Esophagus (tissue), 2 donors: ENCODE measurements at regions not wholly inside any gene's neighbourhood (a gene's known extent, or its start where the extent isn't known, plus 50 kb on each side); places are given as distances from the start of the nearest gene placed in this dataset.
A peak's percentile ranks its signal among the peaks of the same experiment; 100 is the strongest.

Experiments used
- H3K27ac ChIP-seq, 2 donors: one replicate each; pipeline ENCODE4 v1.5.1; 2013; ENCODE audit warnings: low read depth in 2 of 2, mild to moderate bottlenecking in 2 of 2, inconsistent platforms in 1 of 2, low read length in 1 of 2, moderate library complexity in 1 of 2
- H3K27me3 ChIP-seq, 2 donors: one replicate each; pipeline ENCODE4 v1.6.1; 2013; ENCODE audit warnings: low read length in 2 of 2, control low read depth in 1 of 2, mild to moderate bottlenecking in 1 of 2; ENCODE audit not compliant: insufficient read depth in 2 of 2, control insufficient read depth in 1 of 2
- H3K36me3 ChIP-seq, 2 donors: one replicate each; pipeline ENCODE4 v1.6.1; 2013; ENCODE audit warnings: low read length in 1 of 2; ENCODE audit not compliant: control insufficient read depth in 2 of 2, insufficient read depth in 2 of 2
- H3K4me1 ChIP-seq, 2 donors: one replicate each; pipeline ENCODE4 v1.6.1; 2013; ENCODE audit warnings: low read length in 1 of 2; ENCODE audit not compliant: control insufficient read depth in 2 of 2, insufficient read depth in 2 of 2
- H3K4me3 ChIP-seq, 2 donors: one replicate each; pipeline ENCODE4 v1.5.1; 2013; ENCODE audit warnings: low read length in 2 of 2, mild to moderate bottlenecking in 2 of 2, low read depth in 1 of 2, moderate library complexity in 1 of 2
- H3K9me3 ChIP-seq, 2 donors: one replicate each; pipeline ENCODE4 v1.6.1; 2013; ENCODE audit warnings: mild to moderate bottlenecking in 2 of 2, low read depth in 1 of 2, low read length in 1 of 2, moderate library complexity in 1 of 2; ENCODE audit not compliant: control insufficient read depth in 2 of 2, insufficient read depth in 1 of 2
- WGBS, 2 donors: extraction: QIAGEN DNeasy Blood & Tissue Kit; methylation state at CpG; one replicate each; pipeline ENCODE4 v1.1.7; 2013; 5-methylcytosine and 5-hydroxymethylcytosine counted together
- donor health status: healthy with polysubstance abuse.
- donor health status: Bipolar disorder and iron deficiency.

- 89 to 91% methylated on average over 2 of the region's 2 CpGs for WGBS, 2 donors
- no peaks in the 10 kb centered on the region for H3K27me3 ChIP-seq
- H3K9me3 ChIP-seq, result peaks cover 0 to 4% of the 10 kb centered on the region in 2 donors
- no peaks in the 10 kb centered on the region for H3K4me1 ChIP-seq
- no peaks in the 10 kb centered on the region for H3K36me3 ChIP-seq
- H3K27ac ChIP-seq, result no peak overlapping the region
- no peak overlapping the region for H3K4me3 ChIP-seq
These were observed 224.0 kb upstream of the IRX4 start for GRCh38 chr5:2106721-2107120.

DNA sequence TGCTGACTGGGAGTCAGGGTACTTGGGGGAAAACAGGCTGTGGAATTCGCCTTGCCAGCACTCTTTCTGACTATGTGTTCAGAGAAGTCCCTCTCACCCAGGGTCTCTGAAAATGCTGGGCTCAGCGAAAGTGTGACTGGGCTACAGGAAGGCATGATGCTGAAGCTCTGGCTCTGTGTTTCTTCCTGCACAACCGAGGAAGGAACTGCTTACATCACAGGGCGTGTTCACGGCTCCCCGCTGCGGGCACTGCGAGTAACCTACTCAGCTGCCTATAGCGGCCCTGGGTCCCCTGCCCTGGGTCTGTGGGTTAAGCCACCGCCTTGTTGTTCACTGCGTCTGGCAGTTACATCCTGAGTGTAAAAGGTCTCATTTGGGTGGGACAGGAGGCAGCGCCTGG lies 222.4 kb upstream of the IRX4 start:
- Histone ChIP-seq H3K4me1 (no peaks in the 10 kb centered on the region), H3K36me3 (no peaks in the 10 kb centered on the region), H3K27ac (no peak overlapping the region), H3K27me3 (no peaks in the 10 kb centered on the region), H3K9me3 (peaks cover 0 to 4% of the 10 kb centered on the region in 2 donors), H3K4me3 (no peak overlapping the region)
- WGBS, 2 donors, result 74 to 81% methylated on average over 12 of the region's 12 CpGs

GRCh38 chr5:2103940-2104339 lies 221.2 kb upstream of the IRX4 start:
- no peaks in the 10 kb centered on the region for H3K4me1 ChIP-seq
- H3K27me3 ChIP-seq, result no peaks in the 10 kb centered on the region
- H3K4me3 ChIP-seq, result no peak overlapping the region
- WGBS, 2 donors, result 71 to 91% methylated on average over 6 of the region's 6 CpGs
- no peak overlapping the region for H3K27ac ChIP-seq
- H3K36me3 ChIP-seq, result no peaks in the 10 kb centered on the region
- H3K9me3 ChIP-seq, result peaks cover 0 to 4% of the 10 kb centered on the region in 2 donors

- Histone ChIP-seq H3K27ac (no peak overlapping the region), H3K4me1 (no peaks in the 10 kb centered on the region), H3K9me3 (peaks cover 0 to 4% of the 10 kb centered on the region in 2 donors), H3K36me3 (no peaks in the 10 kb centered on the region), H3K27me3 (no peaks in the 10 kb centered on the region), H3K4me3 (no peak overlapping the region)
- 86 to 89% methylated on average over 36 of the region's 36 CpGs for WGBS, 2 donors
These were observed 220.4 kb upstream of the IRX4 start for GRCh38 chr5:2102819-2103776.

DNA sequence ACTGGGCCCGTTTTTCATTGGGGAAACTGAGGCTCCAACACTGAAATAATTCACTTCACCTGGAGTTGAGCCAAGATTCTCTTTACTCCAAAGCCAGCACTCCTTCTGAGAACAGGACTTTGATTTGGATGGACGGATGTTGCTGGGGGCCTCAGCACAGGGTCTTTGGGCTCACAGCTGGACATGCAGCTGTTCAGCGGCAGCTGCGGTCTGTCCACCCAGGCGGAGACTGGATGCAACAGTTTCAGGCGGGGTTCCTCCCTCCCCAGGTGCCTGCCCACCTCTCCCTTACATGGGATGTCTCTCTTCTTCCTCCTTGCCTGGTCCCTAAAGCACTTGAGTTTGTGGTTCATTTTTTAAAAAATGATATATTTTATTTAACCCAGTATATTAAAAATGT lies 219.0 kb upstream of the IRX4 start:
- Histone ChIP-seq H3K4me3 (no peak overlapping the region), H3K9me3 (peaks cover 0 to 6% of the 10 kb centered on the region in 2 donors), H3K27me3 (no peaks in the 10 kb centered on the region), H3K36me3 (no peaks in the 10 kb centered on the region), H3K27ac (no peak overlapping the region), H3K4me1 (no peaks in the 10 kb centered on the region)
- 71 to 72% methylated on average over 6 of the region's 6 CpGs for WGBS, 2 donors

- H3K4me1 ChIP-seq, result peaks cover 0 to 5% of the 10 kb centered on the region in 2 donors
- H3K27me3 ChIP-seq, result no peaks in the 10 kb centered on the region
- no peak overlapping the region for H3K4me3 ChIP-seq
- H3K9me3 ChIP-seq, result peaks cover 3% of the 10 kb centered on the region in 2 donors
- H3K27ac ChIP-seq, result no peak overlapping the region
- WGBS, 2 donors, result 52 to 56% methylated on average over 22 of the region's 22 CpGs
- no peaks in the 10 kb centered on the region for H3K36me3 ChIP-seq
These were observed 214.3 kb upstream of the IRX4 start for GRCh38 chr5:2096887-2097505.

DNA sequence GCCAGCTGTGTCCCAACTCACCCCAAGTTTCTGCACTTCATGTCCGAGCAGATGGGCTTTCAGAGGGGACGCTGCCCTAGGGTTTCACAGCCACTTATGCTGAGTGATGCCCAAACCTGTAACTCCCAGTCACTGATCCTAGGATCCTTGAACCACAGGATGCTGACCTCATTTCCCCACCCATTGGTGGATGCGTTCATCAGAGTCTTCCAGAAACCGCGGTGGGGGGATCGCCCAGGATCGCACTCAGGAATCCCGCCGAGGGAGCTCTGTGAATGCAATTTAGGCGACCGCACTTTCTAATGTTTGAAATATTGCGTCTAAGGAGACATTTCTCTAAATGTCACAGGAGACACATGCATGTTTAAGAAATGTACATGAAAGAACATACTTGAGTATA lies 212.3 kb upstream of the IRX4 start:
- Histone ChIP-seq H3K4me3 (no peak overlapping the region), H3K27me3 (no peaks in the 10 kb centered on the region), H3K27ac (peak overlapping the region; percentile 20 to 35), H3K4me1 (peaks cover 0 to 5% of the 10 kb centered on the region in 2 donors), H3K9me3 (peaks cover 3% of the 10 kb centered on the region in 2 donors), H3K36me3 (no peaks in the 10 kb centered on the region)
- WGBS, 2 donors, result 95 to 97% methylated on average over 12 of the region's 12 CpGs

- H3K27ac ChIP-seq, result peak overlapping the region; percentile 20 to 81
These were observed 211.9 kb upstream of the IRX4 start for GRCh38 chr5:2094616-2094995.

GRCh38 chr5:2093859-2094615 lies 211.3 kb upstream of the IRX4 start:
- WGBS, 2 donors, result 60 to 75% methylated on average over 24 of the region's 24 CpGs
- peak overlapping the region; percentile 53 to 81 for H3K27ac ChIP-seq
- peaks cover 0 to 5% of the 10 kb centered on the region in 2 donors for H3K4me1 ChIP-seq
- H3K27me3 ChIP-seq, result no peaks in the 10 kb centered on the region
- H3K4me3 ChIP-seq, result no peak overlapping the region
- peaks cover 3% of the 10 kb centered on the region in 2 donors for H3K9me3 ChIP-seq
- no peaks in the 10 kb centered on the region for H3K36me3 ChIP-seq

More at GRCh38 chr5:2094616-2094995, 211.9 kb upstream of the IRX4 start:
- Histone ChIP-seq H3K4me3 (no peak overlapping the region), H3K27me3 (no peaks in the 10 kb centered on the region), H3K9me3 (peaks cover 3% of the 10 kb centered on the region in 2 donors), H3K36me3 (no peaks in the 10 kb centered on the region), H3K4me1 (peaks cover 0 to 5% of the 10 kb centered on the region in 2 donors)
- WGBS, 2 donors, result 79% methylated on average over 14 to 15 of the region's 15 CpGs
